GM21717 (cell line): ENCODE measurements at regions not wholly inside any gene's neighbourhood (a gene's known extent, or its start where the extent isn't known, plus 50 kb on each side); places are given as distances from the start of the nearest gene placed in this dataset.

Source experiments
- ATAC-seq: cut with Tn5 transposase; IDR thresholded peaks from one replicate; pipeline ENCODE4 v1.9.1; 2021; ENCODE audit warnings: mild to moderate bottlenecking, moderate library complexity; ENCODE audit not compliant: unreplicated experiment

DNA sequence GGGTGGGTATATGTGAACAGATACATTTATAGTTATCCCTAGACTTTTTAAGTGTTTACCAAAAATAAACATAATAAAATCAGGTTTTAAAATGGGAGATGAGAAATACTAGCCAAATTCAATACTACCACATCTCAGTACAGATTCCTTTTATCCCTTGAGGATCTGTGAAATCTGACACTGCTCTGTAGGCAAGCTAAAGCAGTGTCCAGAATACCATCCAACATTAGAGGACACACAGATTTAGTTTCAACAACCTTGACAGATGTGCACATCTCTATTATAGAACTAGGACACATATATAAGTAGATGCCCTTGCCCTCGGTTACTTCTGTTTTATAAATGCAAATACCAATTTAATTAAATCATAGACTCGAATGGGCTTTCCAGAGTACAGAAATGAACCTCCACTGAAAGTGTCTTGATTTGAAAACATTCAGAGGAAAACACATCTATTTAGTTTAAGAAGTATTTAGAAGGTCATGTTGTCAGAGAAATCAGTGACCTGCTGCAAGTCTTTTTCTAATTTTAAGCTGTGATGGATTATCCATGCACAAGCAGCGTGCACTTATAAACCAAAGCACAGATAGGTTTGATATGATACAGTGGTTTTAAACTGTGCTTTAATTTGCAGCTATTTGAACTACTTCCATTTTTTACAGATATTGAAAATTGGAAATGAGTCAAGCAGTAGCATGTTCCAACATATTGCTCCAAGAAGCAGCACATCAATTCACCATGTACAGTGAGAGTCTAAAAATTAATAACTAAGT, 156.3 kb upstream of the EPHA7 start:
- ATAC-seq, result no peak

DNA sequence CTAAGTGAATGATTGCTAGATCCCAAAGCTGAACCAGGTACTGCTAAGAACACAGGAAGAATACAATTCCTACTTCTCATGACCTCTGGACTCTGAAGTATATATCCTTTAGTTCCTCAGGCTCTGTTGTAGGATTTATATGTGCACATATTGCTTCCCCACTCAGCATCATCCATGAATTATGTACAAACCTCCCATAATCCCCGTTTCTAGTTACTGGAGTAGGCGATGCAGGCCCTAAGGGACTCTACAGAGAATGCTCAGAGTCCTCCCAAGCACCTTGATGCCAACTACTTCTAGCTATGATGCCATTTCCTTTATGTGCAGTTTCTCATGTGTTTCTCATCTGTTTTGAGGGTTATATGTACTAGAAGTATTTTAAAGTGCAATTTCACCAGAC, 154.9 kb upstream of the EPHA7 start:
- ATAC-seq, result no peak

DNA sequence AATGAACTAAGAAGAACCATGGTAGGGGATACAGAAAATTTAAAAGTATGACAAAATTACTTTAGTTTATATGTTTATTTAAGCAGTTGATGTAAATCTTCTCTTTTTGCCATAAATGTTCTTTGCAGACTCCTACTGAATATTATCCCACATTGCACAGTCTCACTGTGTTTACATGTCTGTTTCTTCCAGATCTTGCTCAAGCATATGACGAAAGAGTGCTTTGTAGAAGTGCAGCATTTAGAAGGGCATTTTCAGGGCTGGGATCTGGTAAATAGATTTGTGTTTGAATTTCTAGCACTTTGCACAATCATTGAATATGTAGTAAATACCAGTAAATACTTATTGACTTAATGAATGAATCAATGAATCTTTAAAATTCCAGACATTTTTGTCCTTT, 152.0 kb upstream of the EPHA7 start:
- ATAC-seq, result no peak

DNA sequence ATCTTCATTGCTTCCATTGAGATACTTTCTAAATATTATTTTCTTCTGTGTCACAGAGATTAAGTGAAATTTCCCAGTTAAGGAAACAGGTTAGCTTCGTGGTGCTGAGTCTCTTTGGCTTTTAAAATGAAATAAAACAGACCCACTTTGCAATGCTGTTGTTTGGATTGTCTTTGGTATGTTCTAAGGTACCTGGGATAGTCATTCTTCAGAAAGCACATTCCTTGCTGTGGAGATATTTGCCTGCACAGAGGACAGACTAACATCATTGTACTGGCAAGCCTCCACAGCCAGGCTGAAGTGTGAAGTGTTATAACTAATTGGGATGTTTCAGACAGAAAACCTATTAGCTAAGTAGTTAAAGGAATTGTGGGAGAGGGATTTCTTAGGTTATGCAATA, 148.8 kb upstream of the EPHA7 start:
- no peak for ATAC-seq

DNA sequence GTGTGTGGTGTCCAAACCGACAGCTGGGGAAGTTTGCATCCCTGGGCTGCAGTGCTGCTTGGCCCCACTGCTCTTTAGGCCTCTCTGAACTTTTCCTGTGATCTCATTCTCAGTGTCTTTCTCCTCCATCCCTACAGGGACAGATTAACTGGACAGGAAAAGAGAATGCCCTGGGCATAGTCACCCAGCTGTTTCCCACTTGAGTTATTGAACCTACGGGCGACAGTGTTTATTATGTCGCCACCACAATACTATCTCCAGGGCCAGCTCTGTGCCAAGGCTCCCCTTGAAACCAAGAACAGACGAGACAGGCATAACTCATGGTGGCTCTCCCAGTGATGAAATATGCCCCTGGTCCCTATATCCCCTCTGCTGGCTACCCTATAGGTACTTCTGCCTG, 147.8 kb upstream of the EPHA7 start:
- ATAC-seq, result no peak

DNA sequence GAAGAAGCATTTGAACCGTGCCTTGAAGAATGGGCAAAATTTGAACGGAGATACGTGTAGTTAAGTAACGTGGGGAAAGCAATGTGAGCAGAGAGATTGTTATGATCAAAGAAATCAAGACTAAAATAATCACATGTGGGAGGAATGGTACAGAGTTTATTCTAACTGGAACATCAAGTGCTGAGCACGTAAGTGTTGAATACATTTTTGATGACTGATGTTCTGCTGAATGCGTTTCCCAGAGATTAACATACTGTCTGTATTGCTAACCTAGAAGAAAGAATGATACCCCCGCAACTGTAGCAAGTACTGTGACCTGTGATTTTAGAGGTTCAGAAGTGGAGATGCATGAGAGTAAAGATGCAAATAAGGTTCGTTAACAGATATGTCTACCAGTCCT, 146.9 kb upstream of the EPHA7 start:
- ATAC-seq, result no peak

DNA sequence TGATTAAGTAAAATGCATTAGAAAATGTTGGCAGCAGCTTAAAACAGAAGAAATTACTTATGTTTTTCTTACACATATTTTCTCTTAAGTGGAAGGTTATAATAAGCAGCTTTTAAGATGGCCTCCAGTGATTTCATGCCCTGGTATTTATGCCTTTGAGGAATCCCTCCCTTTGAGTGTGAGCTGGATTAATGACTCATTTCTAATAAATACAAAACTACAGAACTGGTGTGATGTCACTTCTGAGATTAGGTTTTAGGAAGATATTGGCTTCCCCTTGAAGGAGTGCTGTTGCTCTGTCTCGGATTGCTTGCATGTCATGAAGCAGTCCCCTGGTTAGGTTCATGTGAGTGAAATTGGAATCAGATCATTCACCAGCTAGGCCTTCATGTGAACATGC, 143.2 kb upstream of the EPHA7 start:
- no peak for ATAC-seq

DNA sequence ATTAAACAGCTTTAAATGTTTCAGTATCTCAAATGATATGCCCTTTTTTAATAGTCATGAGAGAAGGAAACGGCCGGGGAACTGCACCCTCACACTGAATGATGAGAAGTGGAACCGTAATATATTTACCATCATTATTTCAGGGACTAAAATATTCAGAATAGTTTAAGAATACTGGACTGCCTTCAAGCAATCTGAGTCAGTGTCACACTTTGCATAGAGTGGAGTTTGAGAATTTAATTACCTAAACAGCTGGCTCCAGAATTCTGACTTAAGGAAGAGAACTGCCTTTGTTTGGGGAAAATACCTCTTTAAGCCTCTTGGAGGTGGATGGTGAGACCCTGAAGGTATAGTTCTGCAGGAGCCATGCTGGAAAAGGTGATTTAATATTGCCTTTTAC, 135.9 kb upstream of the EPHA7 start:
- no peak for ATAC-seq

DNA sequence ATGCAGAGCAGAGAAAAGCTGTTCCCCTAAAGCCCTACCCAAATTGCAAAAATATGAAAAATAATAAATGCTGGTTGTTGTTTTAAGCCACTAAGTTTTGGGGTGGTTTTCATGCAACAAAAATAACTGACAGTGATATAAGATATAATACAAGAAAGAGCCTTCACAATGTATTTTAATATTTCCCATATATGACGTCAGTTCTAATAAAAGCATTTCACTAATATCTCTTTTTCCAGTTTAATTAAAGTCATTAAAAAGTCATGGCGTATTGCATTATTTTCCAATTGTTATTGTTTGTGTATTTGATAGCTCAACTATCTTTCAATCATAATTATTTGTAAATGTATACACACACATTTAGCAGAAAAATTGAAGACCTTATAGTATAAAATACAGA, 134.7 kb upstream of the EPHA7 start:
- ATAC-seq, result no peak

DNA sequence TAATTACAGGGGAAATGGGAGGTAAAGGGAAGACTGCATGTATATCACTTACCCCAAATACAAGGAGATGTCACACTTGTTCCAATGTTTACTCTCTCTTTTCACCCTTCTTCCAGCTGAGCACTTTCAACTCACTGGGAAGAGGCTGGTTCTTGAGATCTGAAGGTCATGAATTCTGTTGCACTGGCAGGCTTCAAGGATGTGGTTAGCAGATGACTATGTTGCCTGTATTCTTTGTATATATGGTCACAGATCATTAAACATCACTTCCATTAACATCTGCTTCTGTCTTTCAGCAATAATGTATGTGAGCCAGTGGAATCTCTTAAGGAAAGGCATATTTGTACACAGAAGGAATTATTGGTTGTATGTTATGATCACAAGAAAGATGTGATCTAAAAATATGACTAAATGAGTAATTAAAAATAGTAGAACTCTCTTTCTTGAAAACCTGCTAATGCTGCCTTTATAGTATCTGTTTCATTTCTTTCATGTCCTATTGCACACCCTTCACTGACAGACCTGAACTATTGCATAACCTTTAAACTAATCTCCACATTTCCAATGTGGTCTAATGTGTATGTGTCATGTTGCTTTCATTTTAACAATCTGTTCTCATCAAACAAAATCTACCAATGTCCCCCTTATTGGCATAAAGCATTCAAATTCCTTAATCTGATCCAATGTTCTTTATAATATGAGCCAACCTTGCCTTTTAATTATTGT, 131.4 kb upstream of the EPHA7 start:
- ATAC-seq, result no peak

DNA sequence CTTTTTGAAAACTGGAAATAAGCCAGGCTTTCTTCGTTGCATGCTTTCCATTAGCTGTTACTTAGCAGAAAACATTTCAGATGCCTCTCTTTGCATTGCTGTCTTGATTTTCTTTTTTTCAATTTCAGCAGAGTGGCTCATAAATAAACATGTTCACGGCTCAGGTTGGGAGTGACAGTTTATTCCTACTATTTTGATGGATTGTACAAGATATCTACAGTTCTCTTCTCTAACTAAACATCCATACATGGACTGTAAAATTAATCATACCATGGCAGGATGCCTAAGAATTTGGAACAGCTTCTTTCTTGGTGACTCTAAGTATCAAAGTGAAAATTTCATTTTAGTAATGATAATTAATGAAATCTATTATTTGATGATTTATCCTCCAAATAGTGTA, 130.5 kb upstream of the EPHA7 start:
- ATAC-seq, result no peak

DNA sequence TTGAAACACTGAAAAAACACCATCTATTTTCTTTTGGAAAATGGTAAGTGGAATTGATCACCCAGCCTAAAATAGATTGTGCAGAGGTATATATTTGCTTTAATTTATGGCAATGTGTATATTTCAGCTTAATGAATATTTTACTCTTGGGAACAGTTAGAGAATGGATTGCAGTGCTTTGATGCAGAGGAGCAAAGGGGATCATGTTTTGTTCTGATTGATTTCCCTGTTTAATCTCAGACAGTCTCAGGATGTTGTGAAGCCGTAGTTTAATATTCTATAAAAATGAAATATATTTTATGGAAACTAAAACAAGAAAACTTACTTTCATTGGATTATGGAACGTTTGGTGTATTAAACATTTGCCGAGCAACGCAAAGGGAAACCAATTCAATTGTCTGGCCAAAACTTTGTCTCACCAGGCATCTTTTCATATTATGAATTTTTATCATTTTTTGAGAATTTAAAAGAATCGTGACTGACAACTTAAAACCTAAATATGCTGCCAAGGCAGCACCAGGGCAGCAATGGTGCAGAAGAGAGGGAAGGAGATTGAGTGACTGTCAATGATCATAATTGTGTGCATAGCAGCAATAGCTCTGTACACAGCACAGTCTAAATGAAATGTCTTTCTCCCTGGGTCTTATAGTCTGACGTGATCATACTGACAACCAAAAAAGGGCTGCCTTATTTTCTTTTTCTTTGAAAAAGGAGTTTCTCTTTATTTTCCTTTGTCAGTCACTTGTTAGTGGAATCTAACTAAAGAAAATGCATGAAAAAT, 105.5 kb upstream of the EPHA7 start:
- no peak for ATAC-seq

DNA sequence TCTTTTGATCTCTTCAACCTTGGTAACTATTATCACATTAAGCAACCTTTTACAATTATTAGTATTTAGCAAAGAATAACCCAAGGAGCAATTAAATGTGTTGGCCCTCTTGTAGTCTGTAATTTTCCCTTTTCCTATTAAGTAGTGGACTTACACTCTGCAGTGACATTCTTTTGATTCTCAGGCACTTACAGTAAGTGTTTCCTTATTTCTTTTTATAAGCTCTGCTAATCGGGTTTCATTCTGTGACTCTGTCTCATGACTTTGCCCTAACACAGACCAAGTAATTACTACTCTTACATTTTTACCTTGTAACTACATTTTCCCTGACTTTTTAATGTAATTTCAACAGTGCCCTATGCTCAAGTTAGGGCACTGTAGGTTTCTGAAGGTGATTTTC, 104.0 kb upstream of the EPHA7 start:
- no peak for ATAC-seq

DNA sequence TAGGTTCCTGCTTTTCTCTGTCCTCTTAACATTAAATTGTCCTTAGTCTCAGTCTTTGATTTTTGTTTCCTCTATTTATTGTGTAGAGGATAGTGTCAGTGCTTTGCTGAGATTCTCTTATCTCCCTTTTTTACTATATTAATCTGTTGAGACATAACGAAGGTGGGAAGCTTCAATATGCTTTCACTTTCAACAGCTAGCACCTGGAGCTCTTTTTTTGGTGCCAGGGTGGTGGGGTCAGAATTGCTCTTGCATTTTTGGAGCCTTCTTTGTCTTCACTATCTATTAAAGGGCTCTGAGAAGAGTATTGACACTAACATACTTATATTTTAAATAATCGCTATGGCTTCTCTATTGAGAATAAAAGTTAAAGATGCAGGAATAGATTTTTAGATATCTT, 97.1 kb upstream of the EPHA7 start:
- no peak for ATAC-seq

DNA sequence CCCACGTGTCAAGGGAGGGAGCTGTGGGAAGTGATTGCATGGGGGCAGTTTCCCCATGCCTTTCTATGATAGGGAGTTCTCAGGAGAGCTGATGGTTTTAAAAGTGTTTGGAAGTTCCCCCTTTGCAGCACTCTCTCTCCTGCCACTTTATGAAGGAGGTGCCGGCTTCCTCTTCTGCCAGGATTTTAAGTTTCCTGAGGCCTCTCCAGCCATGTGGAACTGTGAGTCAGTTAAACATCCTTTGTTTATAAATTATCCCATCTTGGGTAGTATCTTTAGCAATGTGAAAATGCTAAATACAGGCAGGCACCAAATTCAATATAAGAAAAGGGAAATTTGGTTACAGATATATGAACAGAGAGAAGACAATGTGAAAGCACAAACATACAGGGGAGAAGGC, 96.4 kb upstream of the EPHA7 start:
- ATAC-seq, result no peak

DNA sequence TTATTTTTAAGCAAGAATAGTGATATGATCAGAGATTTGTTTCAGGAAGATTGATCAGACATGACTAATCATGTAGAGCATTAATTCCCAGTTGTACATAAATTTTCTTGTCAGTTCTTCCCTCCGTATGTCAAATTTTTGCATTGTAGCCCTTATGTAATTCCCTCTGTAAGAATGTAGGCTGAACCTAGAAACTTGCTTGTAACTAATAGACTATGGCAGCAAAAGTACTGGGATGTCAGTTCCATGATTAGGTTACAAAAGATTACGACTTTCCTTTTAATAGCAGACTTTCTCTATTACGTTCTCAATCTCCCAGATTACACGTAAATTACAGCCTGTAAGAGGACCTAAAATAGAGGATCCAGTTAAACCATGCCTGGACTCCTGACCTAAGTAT, 79.4 kb upstream of the EPHA7 start:
- no peak for ATAC-seq

DNA sequence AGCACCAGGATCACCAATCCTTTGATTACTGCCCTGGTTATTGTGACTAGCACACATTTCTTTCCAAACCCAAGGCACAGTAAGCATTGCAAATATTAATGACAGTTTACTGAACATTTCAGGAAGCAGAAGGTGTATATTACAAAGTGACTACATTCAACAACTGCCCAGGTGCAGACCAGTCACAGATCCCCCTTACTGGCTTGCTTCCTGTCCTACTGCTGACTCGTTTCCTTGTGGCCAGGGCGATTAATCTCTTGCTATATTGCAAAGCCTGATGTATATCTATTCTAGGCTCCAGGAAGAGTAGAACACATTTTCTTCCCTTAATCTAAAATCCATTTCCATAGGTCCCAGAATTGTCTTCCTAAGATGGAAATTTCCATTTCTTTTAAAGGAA, 77.2 kb upstream of the EPHA7 start:
- no peak for ATAC-seq

DNA sequence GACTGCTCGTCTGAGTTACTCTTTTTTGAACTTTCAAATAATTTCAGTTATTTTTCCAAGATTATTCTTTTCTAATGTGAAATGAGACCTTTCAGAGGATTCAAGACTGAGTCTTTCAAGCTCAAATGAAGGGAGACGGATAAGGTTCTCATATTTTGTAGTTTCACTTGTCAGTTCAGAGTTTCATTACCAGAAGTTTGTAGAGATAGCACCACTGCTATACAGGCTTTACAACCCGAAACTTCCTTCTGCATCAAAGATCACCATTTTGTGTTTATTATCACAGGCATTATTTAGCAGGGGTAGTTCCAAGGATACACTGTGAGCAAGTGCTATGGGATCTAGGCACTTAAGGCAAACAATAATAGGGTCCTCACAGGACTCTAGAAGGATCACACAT, 74.7 kb upstream of the EPHA7 start:
- ATAC-seq, result no peak

DNA sequence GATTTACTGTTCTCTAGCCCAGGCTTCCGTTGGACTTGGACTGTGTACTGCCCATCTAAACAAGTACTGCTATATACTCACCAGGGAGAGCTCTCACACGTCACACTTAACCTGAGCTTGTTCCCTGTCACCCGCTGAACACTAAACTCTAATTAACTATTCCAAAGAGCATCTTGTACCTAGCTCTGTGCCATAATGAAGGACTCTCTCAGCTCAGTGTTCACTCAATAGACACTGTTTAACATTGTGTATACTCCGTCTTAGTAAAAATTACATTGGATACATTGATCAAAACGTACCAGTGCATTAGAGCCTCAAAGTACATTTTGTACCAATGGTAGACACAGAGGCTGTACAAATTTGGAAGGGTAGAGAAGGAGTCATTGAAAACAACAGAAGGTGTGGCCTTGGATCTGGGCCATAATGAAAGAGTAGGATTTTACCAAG, 55.4 kb upstream of the EPHA7 start:
- ATAC-seq, result no peak

DNA sequence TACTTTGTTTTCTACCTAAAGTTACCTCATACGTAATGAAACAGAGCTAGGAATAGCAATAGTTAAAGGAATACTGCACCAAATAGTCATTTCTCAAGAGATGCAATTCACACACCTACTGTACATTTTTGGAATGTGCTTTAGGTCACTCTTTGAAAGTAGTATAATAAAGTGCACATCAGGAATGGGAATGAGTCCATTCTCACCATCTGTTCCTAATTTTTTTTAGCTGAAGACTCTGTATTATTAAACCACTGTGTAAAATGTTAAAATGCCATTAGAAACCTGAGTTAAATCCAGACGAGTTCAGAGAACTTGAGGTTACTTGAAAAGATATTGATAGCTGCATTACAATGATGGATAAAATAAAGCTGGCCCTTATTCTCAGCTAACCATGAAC, 51.9 kb upstream of the EPHA7 start:
- no peak for ATAC-seq
